Hepatocyte (in vitro differentiated cells): ENCODE measurements at regions not wholly inside any gene's neighbourhood (a gene's known extent, or its start where the extent isn't known, plus 50 kb on each side); places are given as distances from the start of the nearest gene placed in this dataset.

Source experiments
- CTCF ChIP-seq: fragments of 200-600 bp; sonication (generic); IDR thresholded peaks from 2 replicates; pipeline ENCODE4 v1.5.1; 2016; ENCODE audit warnings: antibody characterized with exemption, mild to moderate bottlenecking; ENCODE audit not compliant: poor library complexity
- EZH2 ChIP-seq: fragments of 200-600 bp; sonication (generic); IDR thresholded peaks from 2 replicates; pipeline ENCODE4 v1.6.1; 2016; ENCODE audit warnings: antibody characterized with exemption, mild to moderate bottlenecking, borderline replicate concordance
- EZH2phosphoT487 ChIP-seq: fragments of 200-600 bp; sonication (generic); IDR thresholded peaks from one replicate; pipeline ENCODE4 v1.6.1; 2018; ENCODE audit warnings: antibody characterized with exemption, mild to moderate bottlenecking, low read depth, moderate library complexity; ENCODE audit not compliant: unreplicated experiment, severe bottlenecking

GRCh38 chr3:82132210-82133069 lies 371.0 kb upstream of the GBE1 start:
- TF ChIP-seq CTCF (no peak), EZH2 (no peak), EZH2phosphoT487 (no peak)
